Panc1 (cell line): ENCODE measurements at regions not wholly inside any gene's neighbourhood (a gene's known extent, or its start where the extent isn't known, plus 50 kb on each side); places are given as distances from the start of the nearest gene placed in this dataset.

Source experiments
- CTCF ChIP-seq: fragments of 450-650 bp; IDR thresholded peaks from 2 replicates; pipeline ENCODE4 v1.5.1; 2017; ENCODE audit warnings: mild to moderate bottlenecking
- POLR2AphosphoS5 ChIP-seq: IDR thresholded peaks from 2 replicates; pipeline ENCODE4 v1.6.1; 2012; ENCODE audit warnings: mild to moderate bottlenecking, low read depth, low read length, moderate library complexity
- REST ChIP-seq, 2 experiments: IDR thresholded peaks; 2 replicates each; pipeline ENCODE4 v1.6.1; 2011 to 2012; ENCODE audit warnings: low read depth in 2 of 2, control low read depth in 1 of 2, low read length in 1 of 2, mild to moderate bottlenecking in 1 of 2, moderate library complexity in 1 of 2; ENCODE audit not compliant: insufficient read depth in 1 of 2
- TCF7L2 ChIP-seq: IDR thresholded peaks from 2 replicates; pipeline ENCODE4 v1.6.1; 2011; ENCODE audit warnings: mild to moderate bottlenecking, low read depth, low read length, inconsistent platforms

- TF ChIP-seq CTCF: no peak
- no peak for TF ChIP-seq TCF7L2
- no peak for TF ChIP-seq REST (IDR thresholded peaks at IDR 0.05; ENCODE audit: insufficient read depth in 1 of 2, low read depth in 2 of 2, low read length in 1 of 2)
- TF ChIP-seq POLR2AphosphoS5: no peak
Measured at GRCh38 chr5:8208307-8208706, 339.4 kb downstream of the MTRR start.
